ENCODE measurements at regions not wholly inside any gene's neighbourhood (a gene's known extent, or its start where the extent isn't known, plus 50 kb on each side); places are given as distances from the start of the nearest gene placed in this dataset.

- H3K36me3 ChIP-seq: no peaks in the 10 kb centered on the region
- TF ChIP-seq CTCF (IDR thresholded peaks at IDR 0.05): no peak
- H3K27me3 ChIP-seq: no peaks in the 10 kb centered on the region
- no peak for ATAC-seq
- DNase-seq: no peak
- no peak overlapping the region for H3K4me3 ChIP-seq
- intact Hi-C loops (cut with DNase I): no loop called here
- no peaks in the 10 kb centered on the region for H3K4me1 ChIP-seq
- no peak overlapping the region for H3K27ac ChIP-seq
- no peaks in the 10 kb centered on the region for H3K9me3 ChIP-seq
These were observed 1821.0 kb downstream of the EFNA5 start for GRCh38 chr5:105849701-105850100.

- ATAC-seq (no peak), DNase-seq (no peak)
- no peak for TF ChIP-seq CTCF (IDR thresholded peaks at IDR 0.05)
- intact Hi-C loops (cut with DNase I): no loop called here
- no peaks in the 10 kb centered on the region for H3K4me1 ChIP-seq
- no peaks in the 10 kb centered on the region for H3K36me3 ChIP-seq
- no peak overlapping the region for H3K4me3 ChIP-seq
- no peaks in the 10 kb centered on the region for H3K9me3 ChIP-seq
- H3K27me3 ChIP-seq: no peaks in the 10 kb centered on the region
- H3K27ac ChIP-seq: no peak overlapping the region
These were observed 1829.9 kb downstream of the EFNA5 start for GRCh38 chr5:105840800-105841199.

GRCh38 chr5:105836887-105837286 is 1833.8 kb downstream of the EFNA5 start:
- H3K4me3 ChIP-seq: no peak overlapping the region
- no peak for TF ChIP-seq CTCF (IDR thresholded peaks at IDR 0.05)
- no peak for DNase-seq
- H3K4me1 ChIP-seq: no peaks in the 10 kb centered on the region
- no peaks in the 10 kb centered on the region for H3K27me3 ChIP-seq
- no peaks in the 10 kb centered on the region for H3K9me3 ChIP-seq
- intact Hi-C loops (cut with DNase I): no loop called here
- no peak overlapping the region for H3K27ac ChIP-seq
- ATAC-seq: no peak
- H3K36me3 ChIP-seq: no peaks in the 10 kb centered on the region

GRCh38 chr5:105836268-105836667 is 1834.5 kb downstream of the EFNA5 start:
- DNase-seq: no peak
- no peak overlapping the region for H3K4me3 ChIP-seq
- intact Hi-C loops (cut with DNase I): no loop called here

GRCh38 chr5:105828821-105829220 is 1841.9 kb downstream of the EFNA5 start:
- H3K27me3 ChIP-seq: no peaks in the 10 kb centered on the region
- H3K36me3 ChIP-seq: no peaks in the 10 kb centered on the region
- DNase-seq (no peak), ATAC-seq (no peak)
- H3K9me3 ChIP-seq: no peaks in the 10 kb centered on the region
- H3K4me3 ChIP-seq: no peak overlapping the region
- no peaks in the 10 kb centered on the region for H3K4me1 ChIP-seq
- H3K27ac ChIP-seq: no peak overlapping the region
- intact Hi-C loops (cut with DNase I): no loop called here
- TF ChIP-seq CTCF (IDR thresholded peaks at IDR 0.05): no peak

More at GRCh38 chr5:105836268-105836667, 1834.5 kb downstream of the EFNA5 start:
- Histone ChIP-seq H3K27me3 (no peaks in the 10 kb centered on the region), H3K36me3 (no peaks in the 10 kb centered on the region), H3K27ac (no peak overlapping the region), H3K4me1 (no peaks in the 10 kb centered on the region), H3K9me3 (no peaks in the 10 kb centered on the region)
- TF ChIP-seq CTCF (IDR thresholded peaks at IDR 0.05): no peak
- ATAC-seq: no peak

GRCh38 chr5:105821800-105822199 is 1848.9 kb downstream of the EFNA5 start:
- Histone ChIP-seq H3K27me3 (no peaks in the 10 kb centered on the region), H3K36me3 (no peaks in the 10 kb centered on the region), H3K4me3 (no peak overlapping the region), H3K4me1 (no peaks in the 10 kb centered on the region), H3K9me3 (no peaks in the 10 kb centered on the region), H3K27ac (no peak overlapping the region)
- no peak for TF ChIP-seq CTCF (IDR thresholded peaks at IDR 0.05)
- ATAC-seq (no peak), DNase-seq (no peak)
- intact Hi-C loops (cut with DNase I): no loop called here
